ENCODE measurements at regions not wholly inside any gene's neighbourhood (a gene's known extent, or its start where the extent isn't known, plus 50 kb on each side); places are given as distances from the start of the nearest gene placed in this dataset.

DNA sequence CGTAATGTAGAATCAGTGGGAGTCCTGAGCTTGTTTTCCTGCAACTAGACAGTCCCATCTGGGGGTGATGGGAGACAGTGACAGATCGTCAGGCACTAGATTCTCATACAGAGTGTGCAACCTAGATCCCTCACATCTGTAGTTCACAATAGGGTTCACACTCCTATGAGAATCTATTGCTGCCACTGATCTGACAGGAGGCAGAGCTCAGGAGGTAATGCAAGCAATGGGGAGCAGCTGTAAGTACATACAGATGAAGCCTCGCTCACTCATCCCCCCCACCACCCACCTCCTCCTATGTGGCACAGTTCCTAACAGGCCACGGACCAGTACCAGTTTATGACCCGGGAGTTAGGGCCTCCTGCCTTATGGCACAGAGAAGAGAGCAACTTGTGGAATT lies 116.2 kb upstream of the PIK3R1 start:
- no peak for TF ChIP-seq POLR2AphosphoS5 (IDR thresholded peaks at IDR 0.05; ENCODE audit: low read depth, low read length)
- no peak for TF ChIP-seq FOXP2 (optimal IDR thresholded peaks at IDR 0.05; ENCODE audit: borderline replicate concordance, extremely low read depth, extremely low read length, insufficient read depth)
- TF ChIP-seq SIN3A (IDR thresholded peaks at IDR 0.05; ENCODE audit: borderline replicate concordance, insufficient read depth, low read length): no peak
- no peak for TF ChIP-seq REST (IDR thresholded peaks at IDR 0.05; ENCODE audit: insufficient read depth in 1 of 2, low read depth in 2 of 2, low read length in 2 of 2)
- TF ChIP-seq TAF1 (IDR thresholded peaks at IDR 0.05; ENCODE audit: borderline replicate concordance, insufficient read depth, low read length): no peak

DNA sequence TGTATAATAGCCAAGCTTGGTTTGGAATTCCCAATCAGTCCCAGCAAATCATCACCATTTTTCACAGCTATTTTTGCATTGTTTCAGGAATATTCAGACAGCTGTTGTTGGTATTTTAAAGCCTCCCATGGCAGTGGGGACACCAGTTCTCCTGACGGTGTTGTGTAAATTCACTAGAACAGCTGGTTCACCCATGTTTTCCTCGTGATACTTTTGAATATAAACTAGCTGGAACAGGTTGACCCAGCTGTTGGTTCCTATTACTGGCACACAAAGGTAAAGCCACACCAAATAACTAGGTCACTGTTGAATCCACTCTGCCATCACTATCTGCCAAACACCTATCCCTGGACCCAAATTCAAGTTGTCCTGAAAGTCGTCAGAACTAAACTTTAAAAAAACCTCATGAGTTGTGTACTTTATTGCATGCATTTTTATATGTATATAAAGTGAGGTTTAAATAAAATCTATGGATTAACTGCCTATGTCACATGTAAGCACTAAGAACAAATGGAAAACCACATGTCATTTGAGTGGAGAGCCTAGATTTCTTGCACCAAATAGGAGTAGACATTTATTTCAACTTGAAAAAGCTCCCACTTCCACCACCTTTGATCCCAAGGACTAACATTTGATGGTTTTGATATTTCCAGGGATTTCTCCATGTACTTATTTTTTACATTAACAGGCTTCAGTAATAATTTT lies 121.9 kb upstream of the PIK3R1 start:
- TF ChIP-seq SIN3A (IDR thresholded peaks at IDR 0.05; ENCODE audit: borderline replicate concordance, insufficient read depth, low read length): no peak
- no peak for TF ChIP-seq POLR2AphosphoS5 (IDR thresholded peaks at IDR 0.05; ENCODE audit: low read depth, low read length)
- TF ChIP-seq REST (IDR thresholded peaks at IDR 0.05; ENCODE audit: insufficient read depth in 1 of 2, low read depth in 2 of 2, low read length in 2 of 2): no peak
- TF ChIP-seq FOXP2 (optimal IDR thresholded peaks at IDR 0.05; ENCODE audit: borderline replicate concordance, extremely low read depth, extremely low read length, insufficient read depth): no peak
- no peak for TF ChIP-seq TAF1 (IDR thresholded peaks at IDR 0.05; ENCODE audit: borderline replicate concordance, insufficient read depth, low read length)

- no peak for TF ChIP-seq POLR2AphosphoS5 (IDR thresholded peaks at IDR 0.05; ENCODE audit: low read depth, low read length)
- TF ChIP-seq SIN3A (IDR thresholded peaks at IDR 0.05; ENCODE audit: borderline replicate concordance, insufficient read depth, low read length): no peak
- TF ChIP-seq TAF1 (IDR thresholded peaks at IDR 0.05; ENCODE audit: borderline replicate concordance, insufficient read depth, low read length): no peak
- no peak for TF ChIP-seq FOXP2 (optimal IDR thresholded peaks at IDR 0.05; ENCODE audit: borderline replicate concordance, extremely low read depth, extremely low read length, insufficient read depth)
- TF ChIP-seq REST (IDR thresholded peaks at IDR 0.05; ENCODE audit: insufficient read depth in 1 of 2, low read depth in 2 of 2, low read length in 2 of 2): no peak
Measured at GRCh38 chr5:68088302-68088701, 127.3 kb upstream of the PIK3R1 start.

DNA sequence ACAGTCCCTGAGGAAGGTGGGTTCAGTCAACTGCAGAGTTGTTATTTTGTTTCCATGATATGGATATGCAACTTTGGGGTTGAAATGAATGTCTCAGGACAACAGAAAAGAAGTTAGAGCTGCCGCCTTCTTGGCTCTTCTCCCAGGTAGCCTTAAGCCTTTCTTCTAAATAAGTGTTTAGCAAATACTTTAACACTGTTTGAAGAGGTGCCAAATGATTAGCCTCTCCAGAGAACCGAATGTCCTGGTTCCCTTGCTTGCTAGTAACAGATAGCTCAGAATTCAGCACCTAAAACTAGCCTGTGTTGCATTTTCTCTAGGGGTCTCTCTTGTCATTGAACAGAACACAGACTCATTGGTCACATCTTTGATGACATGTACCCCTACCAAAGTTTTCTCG lies 127.7 kb upstream of the PIK3R1 start:
- TF ChIP-seq TAF1 (IDR thresholded peaks at IDR 0.05; ENCODE audit: borderline replicate concordance, insufficient read depth, low read length) (no peak), FOXP2 (optimal IDR thresholded peaks at IDR 0.05; ENCODE audit: borderline replicate concordance, extremely low read depth, extremely low read length, insufficient read depth) (no peak), POLR2AphosphoS5 (IDR thresholded peaks at IDR 0.05; ENCODE audit: low read depth, low read length) (no peak), SIN3A (IDR thresholded peaks at IDR 0.05; ENCODE audit: borderline replicate concordance, insufficient read depth, low read length) (no peak), REST (IDR thresholded peaks at IDR 0.05; ENCODE audit: insufficient read depth in 1 of 2, low read depth in 2 of 2, low read length in 2 of 2) (no peak)

Measured in PFSK-1 (cell line).